HG02571 (cell line): ENCODE measurements at regions not wholly inside any gene's neighbourhood (a gene's known extent, or its start where the extent isn't known, plus 50 kb on each side); places are given as distances from the start of the nearest gene placed in this dataset.

Source experiments
- ATAC-seq: cut with Tn5 transposase; IDR thresholded peaks from one replicate; pipeline ENCODE4 v1.9.1; 2021; ENCODE audit warnings: mild to moderate bottlenecking, moderate library complexity; ENCODE audit not compliant: unreplicated experiment

DNA sequence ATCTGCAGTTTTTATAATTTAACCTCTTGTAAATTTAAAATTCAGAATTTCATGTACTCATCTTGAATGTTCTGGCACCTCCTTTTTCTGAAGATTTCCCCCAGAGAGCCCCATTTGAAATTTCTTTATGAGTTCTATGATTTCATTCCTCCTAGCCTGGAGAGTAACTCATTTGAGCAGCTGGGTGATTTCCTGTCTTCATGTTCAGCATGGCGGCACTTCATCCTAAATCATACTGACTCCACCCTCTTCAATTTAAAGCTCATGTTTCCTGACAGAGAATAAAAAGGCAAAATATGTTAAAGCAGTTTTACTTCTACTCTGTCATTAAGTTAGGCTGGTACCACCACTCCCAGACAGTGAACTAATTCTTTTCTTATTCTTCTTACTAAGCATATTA, 250.9 kb upstream of the POU3F2 start:
- no peak for ATAC-seq

DNA sequence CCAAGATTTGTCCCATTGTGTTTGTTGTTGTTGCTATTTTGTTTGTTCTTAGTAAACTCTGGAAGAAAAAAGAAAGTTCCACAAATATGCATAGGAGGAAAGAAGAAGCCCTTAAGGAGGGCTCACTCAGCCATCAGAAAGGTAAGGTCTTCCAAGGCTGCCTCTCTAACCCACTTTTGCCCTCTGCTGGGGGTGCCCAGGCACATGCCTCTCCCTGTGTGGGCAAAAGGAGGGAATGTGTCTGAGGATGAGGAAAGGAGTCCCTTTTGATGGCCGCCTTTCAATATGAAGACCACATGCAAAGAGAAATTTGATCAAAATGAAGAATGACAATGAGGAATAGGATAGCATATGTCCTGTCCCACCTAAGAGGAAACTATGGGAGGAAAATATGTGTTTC, 248.2 kb upstream of the POU3F2 start:
- no peak for ATAC-seq

DNA sequence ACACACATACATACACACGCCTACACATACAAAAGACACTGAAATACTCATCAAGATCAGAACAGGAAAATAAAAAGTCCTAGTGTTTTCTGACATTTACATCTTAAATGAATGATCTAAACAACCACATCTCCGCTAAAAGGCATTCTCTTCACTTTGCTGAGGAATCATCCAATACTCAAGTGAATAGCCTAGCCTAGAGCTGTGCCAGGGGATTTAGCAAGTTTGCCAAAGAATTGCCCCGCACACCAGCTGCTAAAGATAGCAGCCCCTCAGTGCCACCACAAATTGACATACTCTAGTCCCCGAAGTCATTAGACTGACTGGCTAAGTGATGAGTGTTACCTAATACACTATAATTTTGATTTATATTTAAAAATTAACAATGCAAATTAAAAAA, 246.8 kb upstream of the POU3F2 start:
- ATAC-seq = no peak

DNA sequence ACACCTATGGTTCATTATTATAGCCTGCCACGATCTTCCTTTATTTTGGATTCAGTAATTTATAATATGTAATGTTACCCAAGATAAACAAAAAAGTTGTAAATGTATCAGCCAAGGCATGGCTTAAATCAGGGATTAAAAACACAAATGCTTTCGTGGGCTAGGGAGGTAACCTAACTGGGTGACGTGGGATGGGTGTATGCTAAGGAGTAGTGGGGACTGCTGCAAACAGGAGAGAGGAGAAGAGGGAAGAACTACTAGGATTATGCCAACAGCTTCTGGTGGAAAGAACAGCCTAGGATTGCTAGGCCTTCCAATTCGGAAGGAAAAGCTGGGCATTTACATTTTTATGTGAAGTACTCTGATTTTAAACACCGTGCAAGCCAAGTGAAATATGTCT, 244.8 kb upstream of the POU3F2 start:
- no peak for ATAC-seq

DNA sequence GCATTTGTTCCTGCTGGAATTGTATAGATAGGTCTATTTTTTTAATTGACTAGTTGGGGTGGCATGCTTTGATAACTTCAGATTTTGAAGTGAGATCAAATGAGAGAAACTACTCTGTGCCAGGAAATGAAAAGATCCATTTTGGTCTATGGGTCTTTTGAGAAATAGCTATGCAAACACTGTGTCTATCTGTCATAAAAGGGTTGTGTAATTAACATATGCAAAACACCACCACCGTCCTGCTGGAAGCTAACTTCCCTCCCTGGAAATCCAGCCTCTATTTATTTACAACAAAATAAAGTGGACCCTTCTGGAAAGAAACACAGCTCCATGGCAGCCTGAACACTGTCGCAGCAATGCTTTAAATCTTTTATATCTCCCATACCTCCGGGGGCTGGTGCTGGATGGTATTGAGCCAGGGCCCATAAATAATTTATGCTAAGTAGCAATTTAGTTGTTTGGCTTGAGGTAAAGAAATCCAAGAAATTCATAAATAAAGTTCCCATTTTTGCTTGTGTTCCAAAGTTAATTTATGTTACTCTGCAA, 244.2 kb upstream of the POU3F2 start:
- no peak for ATAC-seq

DNA sequence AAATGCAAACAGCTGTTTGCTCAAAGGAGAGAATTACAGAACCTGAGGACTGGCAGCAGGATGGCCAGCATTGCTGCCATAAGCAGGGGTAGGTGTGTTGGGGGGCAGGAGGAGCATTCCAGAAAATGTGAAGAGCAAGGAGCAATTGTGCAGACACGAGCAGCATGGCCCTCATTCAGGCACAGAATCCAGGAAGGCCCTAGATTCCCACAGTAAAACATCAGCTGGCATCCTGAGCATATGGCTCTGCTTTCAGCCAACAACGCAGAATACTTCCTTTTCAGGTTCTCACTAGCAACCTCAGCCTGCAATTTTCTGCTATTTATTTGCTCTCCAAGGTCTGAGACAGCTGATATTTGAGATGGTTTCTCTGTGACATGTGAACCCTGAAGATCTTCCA, 243.4 kb upstream of the POU3F2 start:
- no peak for ATAC-seq

DNA sequence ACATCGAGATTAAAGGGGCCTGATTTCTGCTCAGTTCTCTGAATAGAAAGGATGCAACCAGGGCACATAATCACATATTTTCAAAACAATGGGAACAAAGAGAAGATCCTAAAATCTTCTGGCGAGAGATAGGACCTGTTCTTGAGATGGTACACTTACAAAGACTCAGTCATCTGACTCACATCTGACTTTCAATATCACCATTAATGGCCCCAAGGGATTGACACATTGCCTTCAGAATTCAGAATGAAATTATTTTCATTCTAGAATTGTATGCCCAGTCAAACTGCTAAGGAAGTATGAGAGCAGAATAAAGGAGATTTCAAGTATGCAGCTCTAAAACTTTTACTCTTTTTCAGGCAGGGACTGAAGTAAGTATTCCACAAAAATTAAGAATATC, 240.7 kb upstream of the POU3F2 start:
- no peak for ATAC-seq

DNA sequence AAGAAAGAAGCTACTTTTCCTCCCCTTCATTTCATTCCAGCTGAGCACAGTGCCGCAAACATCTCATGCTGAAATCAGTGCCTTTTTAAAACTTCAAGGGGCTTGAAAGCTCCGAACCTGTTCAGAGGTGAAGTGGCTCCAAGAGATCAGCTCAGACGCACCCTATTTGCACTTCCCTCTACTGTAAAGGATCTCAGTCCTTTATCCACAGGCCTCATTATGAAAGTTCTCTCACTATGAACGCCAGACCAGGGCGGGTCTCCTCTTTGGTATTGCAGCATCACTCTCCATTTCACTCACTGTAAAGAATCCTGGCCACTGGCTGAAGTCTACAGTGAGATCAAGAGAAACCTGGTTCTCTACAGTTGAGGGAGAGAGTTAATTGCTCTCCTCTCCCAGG, 232.7 kb upstream of the POU3F2 start:
- ATAC-seq = no peak

DNA sequence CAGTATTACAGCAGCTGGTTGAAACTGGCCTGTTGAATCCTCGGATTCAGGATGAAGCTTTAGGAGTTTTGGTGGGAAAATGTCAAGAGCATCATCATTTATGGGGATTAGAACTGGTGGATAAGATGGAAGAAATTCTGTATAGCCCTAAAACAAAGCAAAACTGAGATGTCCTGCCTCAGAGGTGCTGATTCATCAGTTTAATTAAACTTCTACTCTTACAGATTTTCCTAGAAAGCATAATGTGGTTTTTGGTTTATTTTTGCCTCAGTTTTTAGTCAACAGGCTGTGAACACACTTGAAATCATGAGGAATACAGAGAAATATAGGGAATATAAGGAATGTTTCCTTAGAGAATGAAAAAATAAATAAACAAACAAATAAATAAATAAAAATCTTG, 228.7 kb upstream of the POU3F2 start:
- ATAC-seq = no peak

DNA sequence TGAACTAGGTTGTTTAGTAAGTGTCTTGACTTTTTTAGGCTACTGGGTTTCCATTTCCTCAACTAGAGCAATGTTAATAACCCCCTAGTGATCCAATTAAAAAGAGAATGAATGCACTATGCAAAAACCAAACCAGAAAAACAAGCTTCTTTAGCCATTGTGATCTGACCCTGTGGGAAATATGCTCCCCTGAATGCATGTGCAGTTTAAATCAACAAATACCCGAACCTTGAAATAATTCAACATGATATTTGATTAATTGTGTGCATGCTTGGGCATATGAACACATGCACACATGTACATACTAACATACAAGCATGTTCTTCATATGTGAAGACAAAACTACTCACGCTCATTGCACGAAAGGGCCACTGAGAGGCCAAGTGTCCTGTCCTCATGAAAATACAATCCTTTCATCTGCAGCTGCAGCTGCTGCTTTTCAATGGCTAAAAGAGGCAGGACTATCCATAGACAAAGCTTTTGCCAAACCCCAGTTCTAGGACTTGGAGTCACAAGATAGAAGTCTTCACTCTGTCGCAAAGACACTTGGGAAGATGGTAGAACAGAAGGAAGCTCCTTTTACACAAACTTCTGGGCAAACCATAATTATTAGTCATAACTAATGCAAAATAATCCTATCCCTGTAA, 207.1 kb upstream of the POU3F2 start:
- no peak for ATAC-seq

DNA sequence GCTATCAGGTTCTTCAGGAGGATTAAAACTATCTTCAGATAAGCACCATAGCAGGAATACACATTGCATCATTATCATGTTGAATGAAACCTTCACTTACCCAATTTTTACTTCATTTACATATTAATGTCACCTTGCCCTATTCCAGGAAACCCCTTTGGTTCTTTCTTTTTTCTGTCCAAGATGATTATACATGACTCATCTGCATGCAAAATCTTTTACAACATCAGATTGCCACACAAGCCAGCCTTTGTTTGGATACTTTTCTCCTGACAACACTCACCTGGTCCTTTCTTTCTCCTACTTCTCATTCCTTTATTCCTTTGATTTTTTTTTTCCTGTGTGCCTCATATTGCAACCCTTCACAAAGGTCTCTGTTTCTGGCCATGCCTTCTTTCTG, 200.5 kb upstream of the POU3F2 start:
- ATAC-seq = no peak

DNA sequence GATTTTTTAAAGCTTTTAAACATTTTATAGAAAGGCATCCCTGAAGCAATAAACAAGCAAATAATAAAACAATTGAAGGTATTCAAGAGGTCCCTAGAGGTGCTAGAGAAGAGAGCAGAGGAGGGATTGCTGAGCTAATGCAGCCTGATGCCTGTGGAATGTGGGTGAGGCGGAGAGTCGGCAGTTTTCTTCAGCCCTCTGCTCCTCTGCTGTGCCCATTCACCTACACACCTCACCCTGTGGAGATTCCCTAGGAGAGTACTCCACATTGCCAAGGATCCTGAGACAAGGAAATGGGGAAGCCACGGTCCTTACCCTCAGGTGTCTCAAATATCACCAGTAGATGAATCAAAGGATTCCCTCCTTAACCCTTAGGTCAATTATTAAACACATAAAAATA, 199.8 kb upstream of the POU3F2 start:
- no peak for ATAC-seq

DNA sequence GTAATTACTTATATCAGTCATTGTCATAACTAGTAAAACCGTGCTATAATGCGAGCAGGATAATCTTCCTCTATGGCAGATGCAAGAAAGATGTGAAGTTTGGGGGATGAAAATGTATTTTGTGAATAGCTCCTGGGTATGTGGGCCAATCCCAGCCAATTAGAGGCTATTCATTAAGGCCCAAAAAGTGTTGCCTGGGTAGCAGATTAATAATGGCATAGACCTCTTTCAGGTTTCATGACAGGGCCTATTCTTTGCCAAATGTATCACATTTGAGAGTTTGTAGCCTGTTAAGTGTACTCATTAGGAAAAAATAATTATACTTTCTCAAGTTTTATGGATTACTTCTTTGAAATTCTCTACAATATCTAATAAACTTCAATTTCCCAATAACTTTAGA, 199.2 kb upstream of the POU3F2 start:
- no peak for ATAC-seq

DNA sequence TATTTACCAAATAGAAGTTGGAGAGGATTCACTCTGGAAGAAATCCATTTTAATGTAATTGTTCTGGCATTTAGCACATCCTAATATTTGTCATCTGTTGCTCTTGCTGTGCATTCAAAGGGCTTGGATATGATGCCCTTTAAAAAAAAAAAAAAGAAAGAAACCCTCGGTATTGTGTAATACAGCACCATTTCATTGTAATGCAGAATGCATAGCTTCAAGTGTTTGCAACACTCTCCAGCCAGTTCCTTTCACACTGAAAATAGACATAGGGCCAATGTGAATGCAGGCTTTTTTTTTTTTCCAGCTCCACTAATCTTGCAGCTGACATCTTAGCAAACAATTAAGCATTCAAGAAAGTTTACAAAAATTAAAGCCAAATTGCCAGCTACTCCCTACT, 197.4 kb upstream of the POU3F2 start:
- ATAC-seq = no peak

DNA sequence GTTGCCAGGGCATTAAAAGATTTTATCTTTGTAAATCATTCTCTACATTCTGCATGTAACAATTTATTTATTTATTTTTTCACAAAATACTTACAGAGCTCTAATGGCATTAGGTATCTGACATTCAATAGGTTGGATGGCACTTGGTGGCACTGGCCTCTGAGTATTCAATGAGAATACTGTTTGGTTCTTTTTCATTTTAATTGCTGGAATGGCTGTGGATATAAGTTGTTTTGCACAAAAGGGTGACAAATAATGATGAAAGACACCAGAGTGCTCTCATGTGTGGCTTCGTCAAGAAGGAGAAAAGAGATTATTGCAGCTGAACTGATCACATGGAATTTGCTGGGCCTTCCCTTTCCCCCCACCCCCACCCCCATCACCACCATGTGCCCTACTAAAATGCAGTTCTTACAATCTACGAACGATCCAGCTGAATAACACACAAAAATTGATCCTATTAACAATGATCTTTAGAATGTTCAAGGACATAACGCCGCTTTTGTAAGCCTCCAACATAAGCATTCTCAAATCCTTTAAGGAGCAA, 195.2 kb upstream of the POU3F2 start:
- ATAC-seq = no peak

DNA sequence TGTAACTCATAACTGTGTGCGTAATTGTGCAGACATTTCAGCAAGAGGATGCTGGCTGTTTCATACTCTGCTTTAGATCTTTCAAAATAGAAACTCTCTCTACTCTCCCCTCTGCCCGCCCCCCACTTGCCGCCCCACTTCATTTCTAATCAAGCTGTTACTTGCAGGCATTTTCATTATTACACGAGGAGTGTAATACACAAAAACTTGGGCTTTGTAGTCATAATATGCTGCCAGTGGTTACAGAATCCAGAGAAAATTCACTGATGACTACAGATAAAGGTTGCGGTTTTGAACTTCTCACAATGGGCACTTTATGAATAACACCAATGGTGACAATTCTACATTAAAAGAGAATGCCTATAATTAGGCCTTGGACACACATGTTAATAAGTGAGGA, 194.0 kb upstream of the POU3F2 start:
- no peak for ATAC-seq

DNA sequence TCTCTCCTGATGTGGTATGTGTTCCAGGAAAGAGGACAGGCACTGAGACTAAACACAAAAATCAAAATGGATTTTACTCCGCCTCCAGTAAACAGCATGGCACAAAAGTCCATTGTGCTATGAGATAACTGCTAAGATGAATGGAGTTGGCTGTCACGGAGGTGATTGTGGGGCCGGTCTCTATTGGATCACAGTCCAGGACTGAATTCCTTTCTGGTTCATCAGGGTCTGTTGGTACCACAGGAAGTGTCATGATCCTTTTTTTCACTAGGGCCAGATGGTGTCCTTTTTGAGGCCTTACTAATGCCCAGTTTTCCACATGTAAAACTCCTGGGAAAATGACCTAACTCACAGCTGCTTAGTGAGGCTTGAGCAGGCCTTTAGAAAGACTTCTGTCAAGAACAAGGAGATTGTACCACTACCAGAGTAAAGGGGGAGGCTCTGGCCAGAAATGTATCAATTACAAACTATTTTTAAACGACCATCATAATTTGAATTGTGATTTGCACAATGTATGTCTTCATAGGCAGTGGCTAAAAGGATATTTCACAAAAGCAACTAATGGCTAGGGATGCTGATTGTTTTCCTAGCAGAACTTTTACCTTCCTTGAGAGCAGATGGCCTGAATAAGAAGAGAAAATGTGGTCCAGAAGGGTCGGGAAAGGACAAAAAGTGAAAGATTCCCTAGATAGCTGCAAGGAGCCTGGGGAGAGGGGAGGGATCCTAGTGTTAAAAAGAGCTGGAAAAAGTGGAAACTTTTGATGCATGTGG, 192.2 kb upstream of the POU3F2 start:
- no peak for ATAC-seq

DNA sequence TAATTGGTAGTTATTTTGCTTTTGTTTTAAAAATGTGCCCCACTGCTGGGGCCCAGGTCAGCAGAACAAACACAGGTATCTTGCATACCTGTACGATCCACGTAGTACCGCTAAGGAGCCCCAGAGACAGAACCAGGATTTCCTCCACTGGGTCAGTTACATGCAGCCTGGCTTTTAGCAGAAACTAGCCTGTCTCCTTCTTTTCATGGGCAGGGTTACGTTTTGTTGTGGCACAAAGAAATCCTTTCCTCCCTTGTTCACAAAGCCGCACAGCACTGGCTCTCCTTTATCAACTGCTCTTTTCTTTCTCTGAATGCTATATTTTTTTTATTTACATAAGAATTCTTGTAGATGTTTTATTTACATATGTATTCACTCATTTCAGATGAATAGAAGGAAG, 190.3 kb upstream of the POU3F2 start:
- no peak for ATAC-seq

DNA sequence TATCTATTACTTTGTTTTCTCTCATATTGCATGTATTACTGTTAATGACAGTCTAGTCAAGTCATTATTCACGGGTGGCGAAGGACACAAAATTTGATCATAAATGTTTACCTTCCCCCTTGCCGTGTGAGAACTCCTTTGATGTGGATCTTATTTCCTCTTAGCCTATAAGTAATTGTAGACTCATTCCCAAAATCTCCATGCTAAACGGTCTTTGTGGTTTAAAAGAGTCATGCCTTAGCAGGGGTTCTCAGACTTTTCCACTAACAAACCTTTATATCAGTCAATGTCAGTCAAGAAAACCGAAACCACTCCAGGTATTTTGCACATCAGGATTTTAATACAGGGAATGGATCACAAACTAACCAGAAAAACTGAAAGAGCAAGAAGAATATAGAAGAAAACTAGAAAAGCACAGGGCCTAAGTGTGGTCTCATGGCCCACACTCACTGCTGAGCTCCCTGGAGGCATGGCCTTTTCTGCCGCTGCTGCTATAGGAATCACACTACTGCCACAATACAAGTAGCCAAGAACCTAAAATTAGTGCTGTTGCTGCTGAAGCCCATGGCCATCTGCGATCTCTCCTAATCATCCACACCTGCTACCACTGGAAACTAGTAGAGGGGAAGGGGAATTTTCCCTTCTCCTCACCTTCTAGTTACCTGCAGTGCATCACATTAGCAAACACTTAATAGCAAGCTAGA, 186.0 kb upstream of the POU3F2 start:
- ATAC-seq = no peak

DNA sequence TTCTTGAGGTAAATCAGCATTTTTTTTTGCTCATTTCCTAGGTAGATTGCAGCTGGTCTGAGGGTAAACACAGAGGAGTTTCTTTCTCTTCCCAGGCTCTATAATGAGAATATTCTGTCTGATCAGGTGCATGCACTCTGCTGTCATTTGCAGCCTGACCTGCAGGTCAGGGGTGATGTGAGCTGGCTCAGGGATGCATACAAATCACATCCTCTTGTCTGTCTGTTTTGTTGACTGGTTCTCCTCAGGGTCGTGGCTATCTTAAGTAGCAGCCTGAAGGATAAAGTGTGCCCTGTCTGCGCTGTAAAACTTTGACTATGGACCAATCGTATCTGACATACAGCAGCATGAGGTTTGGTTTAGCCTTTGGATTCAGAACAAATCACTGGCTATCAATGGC, 183.4 kb upstream of the POU3F2 start:
- no peak for ATAC-seq

DNA sequence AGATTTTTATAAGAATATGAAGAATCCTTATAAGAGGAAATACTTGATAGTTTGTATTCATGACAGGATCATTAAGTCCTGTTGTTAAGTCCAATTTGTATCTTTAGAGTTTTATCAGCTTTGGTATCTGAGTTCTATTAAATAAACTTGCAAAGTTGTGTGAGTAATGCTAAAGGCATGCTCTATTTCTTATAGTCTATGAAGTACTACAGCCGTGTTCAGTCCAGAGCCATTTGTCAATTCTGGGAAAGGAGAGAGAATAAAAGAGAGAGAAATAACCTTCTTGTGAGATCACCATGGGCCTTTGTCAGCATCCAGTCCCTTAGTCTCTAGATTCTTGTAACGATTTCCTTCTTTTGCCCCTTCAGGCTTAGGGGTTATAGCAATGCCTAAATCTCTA, 181.2 kb upstream of the POU3F2 start:
- no peak for ATAC-seq

DNA sequence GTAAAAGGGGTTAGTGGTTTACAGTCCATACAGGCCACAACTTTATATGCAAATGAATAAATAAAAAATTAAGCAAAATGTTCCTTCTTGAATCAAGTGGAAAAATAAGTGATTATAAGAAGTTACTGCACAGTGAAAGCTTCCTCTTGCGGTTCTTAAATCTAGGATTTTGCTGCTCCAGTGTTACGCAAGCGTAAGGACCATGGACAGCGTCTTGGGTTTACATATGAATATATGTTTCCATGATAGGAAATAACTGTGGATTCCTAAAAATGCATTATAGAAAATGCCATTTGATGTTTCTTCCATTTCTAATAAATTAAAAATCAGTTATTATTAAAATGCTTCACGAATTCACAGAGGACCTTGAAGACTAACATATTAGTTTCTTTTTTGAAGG, 176.6 kb upstream of the POU3F2 start:
- no peak for ATAC-seq
